Stimulated activated CD4-positive, alpha-beta T cell treated with anti-CD3 and anti-CD28 coated beads, Interleukin-2, amount 100 ng/mL, for 4 hours (primary cell): ENCODE measurements at regions not wholly inside any gene's neighbourhood (a gene's known extent, or its start where the extent isn't known, plus 50 kb on each side); places are given as distances from the start of the nearest gene placed in this dataset.

Experiments
- DNase-seq: peaks from one replicate; pipeline ENCODE4 v3.0.0-alpha.2; 2020; ENCODE audit warnings: low read depth

DNA sequence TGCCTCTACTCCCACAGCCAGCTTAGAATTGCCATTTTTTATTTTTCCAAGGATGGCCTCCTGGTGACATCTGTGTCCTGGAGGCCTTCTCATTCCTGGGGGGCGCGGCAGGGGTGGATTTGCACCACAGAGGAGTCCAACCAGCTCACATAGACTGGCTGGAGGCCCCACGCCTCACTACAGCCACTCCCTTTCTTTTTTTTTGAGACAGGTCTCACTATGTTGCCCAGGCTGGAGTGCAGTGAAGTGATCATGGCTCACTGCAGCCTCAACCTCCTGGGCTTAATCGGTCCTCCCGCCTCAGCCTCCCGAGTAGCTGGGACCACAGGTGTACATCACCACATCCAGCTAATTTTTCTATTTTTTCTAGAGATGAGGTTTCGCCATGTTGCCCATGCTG is 57.6 kb upstream of the DOCK1 start:
- DNase-seq = no peak

DNA sequence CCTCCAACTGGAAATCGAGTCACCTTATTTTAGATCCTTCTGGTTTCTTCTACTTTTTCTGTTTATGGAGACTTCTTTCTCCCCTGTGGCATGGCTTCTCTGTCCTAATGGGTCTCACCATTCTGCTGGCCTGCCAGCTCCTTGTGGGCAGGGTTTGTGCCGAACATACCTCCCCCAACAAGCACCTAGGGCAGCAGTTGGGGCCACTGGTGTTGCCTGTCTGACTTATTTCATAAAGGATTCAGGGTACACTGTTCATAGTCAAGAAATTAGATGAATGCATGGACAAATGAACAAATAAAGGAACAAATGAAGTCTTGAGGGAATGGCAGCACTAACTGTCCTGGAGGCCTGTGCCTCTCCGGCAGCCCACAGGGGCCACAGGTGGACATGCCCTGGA is 55.6 kb upstream of the DOCK1 start:
- DNase-seq = no peak

GRCh38 chr10:126851414-126852108 is 53.7 kb upstream of the DOCK1 start:
- DNase-seq = no peak

DNA sequence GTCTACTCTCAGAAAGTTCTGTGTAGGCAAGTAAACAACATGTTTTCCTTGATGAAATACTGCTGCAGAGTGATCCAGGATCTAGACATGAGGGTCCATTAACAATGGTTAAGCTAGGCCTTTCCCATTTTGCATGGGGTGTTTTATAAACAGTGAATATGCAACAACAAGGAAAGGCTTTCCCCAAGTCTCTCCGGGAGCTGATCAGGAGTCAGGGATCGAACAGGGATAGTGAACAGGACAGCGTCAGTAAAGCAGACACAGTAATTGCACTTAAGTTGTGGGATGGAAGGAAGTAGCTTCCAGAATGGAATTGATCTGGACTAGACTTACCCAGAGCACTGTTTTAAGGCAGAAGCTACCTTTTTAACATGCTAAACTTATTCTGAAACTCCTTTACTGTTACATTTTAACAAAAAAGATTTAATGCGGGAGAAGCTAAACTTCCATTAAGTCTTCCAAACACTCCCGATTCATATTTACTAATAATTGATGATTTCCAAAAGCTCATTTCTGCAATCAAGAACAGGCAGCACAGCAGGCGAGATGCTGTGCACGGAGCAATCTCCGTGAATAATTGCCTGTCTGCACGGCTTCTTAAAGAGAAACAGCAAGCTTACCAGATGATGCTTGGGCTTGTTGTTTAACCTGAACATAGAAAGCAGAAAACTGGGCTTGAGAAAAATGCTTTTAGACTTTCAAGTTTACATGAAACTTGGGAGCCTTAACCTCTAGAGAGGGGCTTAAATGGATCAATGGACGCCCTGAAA is 50.3 kb upstream of the DOCK1 start:
- DNase-seq = no peak
